HG02884 (cell line): ENCODE measurements at regions not wholly inside any gene's neighbourhood (a gene's known extent, or its start where the extent isn't known, plus 50 kb on each side); places are given as distances from the start of the nearest gene placed in this dataset.

Source experiments
- ATAC-seq: cut with Tn5 transposase; IDR thresholded peaks from one replicate; pipeline ENCODE4 v1.9.1; 2021; ENCODE audit warnings: mild to moderate bottlenecking, moderate library complexity; ENCODE audit not compliant: unreplicated experiment

DNA sequence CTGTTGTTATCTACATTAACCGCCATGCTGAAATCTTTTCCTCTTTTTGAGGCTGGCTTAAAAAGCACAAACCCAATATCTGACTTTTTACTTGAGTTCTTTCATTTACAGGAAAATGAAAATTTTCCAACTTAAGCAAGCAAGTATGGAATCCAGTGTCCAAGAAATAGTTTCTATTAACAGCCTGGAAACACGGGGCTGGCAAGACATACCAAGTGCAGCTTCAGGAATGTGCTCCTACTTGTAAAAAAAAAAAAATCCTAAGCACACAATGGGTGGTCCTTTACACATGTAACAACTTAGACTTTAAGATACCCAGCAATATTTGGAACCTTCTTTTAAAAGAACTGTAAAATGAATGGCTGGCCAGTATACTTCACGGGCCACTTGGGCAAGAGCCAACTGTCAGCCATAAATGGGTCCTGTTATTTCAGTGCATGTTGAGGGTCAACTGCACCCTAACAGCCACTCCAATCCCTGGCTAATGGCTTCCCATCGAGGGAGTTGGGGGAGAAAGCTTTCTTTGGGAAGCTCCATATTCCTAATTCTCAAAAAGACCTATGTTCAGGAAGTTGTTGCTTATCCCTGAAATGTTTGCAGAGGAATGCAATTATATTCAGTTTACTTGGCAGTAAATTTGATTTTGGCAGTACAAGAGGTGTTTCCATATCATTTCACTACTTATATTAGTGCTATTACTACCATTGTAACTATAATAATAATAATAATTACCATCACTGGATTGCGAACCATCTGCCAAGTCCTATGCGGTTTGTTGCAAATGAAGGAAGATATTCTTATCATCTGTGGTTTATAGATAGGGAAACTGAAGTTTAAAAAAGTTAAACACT, 236.4 kb upstream of the TMEM72 start:
- no peak for ATAC-seq

DNA sequence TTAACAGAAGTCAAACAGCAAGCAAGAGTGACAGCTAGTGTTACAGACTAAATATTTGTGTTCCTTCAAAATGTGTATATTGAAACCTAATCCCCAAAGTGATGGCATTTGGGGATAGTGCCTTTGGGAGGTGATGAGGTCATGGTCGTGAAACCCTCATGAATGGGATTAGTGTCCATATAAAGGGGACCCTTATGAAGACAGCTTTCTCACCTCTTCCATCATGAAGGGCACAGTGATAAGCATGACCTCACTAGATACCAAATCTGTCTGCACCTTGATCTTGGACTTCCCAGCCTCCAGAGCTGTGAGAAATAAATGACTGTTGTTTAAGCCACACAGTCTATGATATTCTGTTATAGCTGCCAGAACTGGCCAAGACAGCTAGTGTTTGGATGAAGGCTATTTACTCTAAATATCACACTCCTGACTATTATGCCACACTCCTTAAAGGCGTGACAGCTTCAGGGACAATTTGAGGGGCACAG, 235.7 kb upstream of the TMEM72 start:
- no peak for ATAC-seq

DNA sequence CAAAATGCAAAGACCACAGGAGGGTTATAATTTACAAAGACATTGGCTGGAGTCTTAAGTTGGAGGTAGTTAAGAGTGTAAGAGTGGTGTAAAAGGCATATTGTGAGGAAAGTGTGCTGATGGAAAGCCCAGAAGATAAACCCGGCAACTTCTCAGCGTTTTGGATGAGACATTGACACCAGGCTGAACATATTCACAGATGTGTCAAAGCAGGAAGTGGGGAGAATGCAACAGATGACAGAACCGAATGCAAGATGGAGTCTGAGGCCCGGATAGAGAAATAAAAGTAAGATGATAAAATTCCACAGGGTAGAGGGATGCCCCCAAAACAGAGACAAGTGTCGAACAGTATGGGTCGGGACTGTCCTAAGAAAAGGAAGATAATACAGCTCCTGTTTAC, 230.4 kb upstream of the TMEM72 start:
- ATAC-seq = no peak

DNA sequence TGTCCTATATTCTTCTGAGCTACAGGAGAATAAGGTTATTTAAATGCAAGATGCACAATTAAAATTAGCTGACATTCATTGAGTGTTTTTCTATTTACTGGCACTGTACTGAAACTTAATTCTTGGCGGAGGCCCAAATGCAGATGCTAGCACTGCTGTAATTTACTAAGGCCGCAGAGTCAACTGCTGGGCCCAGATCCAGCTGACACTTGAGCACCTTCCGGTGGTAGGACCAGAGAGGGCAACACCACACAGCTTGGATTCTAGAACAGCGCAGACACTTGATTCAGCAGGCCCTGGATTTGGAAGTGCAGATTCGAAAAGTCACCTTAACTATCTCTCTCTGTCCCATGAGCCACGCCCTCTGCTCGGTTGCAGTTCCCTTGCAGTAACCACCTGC, 228.6 kb upstream of the TMEM72 start:
- no peak for ATAC-seq

DNA sequence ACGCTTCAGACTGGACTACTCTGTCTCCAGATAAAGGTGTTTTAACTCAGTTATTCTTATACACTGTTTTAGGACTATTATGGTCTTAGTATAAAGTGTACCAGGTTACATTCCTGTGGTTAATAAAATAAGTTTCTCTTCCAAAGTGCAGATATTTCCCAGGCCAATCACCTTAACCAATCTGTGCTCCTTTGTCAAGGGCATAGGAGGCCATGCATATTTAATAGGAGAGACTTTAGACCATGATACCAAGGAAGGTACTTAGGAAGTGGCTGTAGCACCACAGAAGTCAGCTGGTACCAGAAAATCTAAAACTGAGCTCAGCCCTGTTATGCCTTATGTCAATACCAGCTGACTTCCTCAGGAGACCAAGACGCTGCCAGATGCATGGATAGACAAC, 226.5 kb upstream of the TMEM72 start:
- no peak for ATAC-seq

DNA sequence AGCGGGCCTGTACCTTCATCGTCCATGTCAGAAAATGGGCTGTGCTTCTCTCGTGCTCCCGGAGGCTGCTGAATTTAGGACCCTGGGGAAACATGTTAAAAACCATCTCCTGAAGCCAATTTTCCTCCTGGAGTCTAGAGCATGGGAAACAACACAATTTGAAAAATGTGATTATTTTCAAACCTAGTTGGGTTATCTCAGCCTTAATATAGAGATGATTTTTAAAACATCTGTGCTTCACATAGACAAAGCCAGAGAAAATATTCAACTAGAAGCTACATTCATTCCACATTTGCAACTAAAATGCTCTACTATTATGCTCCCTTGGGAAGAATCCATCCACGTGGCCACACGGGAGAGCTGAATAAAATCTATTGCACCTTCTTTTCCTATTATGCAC, 225.9 kb upstream of the TMEM72 start:
- no peak for ATAC-seq

DNA sequence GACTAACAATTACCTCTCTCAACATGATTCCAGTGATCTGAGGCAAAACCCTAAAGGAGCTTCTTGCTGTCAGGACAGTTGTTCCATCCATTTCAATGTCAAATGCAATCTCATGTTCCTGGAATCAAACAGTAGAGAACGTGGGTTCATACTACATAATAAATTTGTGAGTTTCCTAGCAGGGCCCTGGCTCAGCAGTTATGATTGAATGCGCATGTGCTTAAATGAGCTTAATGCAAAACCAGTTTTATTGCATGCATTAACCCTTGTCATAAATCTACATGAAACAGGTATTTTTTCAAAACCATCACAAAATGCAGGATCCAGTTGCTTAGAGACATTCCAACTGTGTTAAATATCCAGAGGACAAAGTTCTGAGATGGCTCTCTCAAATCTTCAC, 225.4 kb upstream of the TMEM72 start:
- ATAC-seq = no peak

DNA sequence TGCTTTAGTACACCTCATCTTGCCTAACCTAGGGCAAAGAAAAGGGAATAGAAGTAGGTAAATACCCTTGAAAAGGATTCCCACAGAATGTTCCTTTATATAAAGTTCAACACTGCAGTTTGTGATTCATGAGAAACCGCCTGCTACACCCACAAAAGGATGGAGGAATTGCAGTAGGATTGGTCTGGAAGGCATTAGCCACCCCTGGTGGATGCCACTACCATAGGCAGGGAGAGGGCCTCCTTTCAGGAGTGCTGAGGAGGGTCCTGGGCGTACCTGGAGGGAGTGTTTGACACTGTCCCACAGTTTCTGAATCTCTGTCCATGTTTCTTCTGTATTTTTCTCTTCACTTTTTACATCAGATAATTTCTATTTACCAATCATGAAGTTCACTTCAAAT, 221.8 kb upstream of the TMEM72 start:
- ATAC-seq = no peak

DNA sequence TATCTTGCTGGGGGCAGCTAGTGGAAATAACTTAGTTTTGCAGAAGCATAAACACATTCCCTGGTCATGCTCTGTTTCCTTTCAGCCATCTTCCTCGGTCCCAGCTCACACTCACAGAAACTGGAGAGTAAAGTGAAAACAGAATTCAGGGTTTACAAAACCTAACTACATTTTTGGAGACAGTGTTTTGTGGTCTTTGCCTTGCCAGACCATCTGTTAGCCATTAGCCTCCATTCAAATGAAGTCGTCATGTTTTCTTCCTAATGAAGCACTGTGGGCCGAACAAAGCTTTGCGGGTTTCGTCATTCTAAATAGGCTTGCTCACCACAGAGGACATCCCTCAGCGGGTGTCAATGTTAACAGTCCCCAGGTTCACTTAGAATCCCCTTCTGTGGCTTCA, 214.6 kb upstream of the TMEM72 start:
- no peak for ATAC-seq

DNA sequence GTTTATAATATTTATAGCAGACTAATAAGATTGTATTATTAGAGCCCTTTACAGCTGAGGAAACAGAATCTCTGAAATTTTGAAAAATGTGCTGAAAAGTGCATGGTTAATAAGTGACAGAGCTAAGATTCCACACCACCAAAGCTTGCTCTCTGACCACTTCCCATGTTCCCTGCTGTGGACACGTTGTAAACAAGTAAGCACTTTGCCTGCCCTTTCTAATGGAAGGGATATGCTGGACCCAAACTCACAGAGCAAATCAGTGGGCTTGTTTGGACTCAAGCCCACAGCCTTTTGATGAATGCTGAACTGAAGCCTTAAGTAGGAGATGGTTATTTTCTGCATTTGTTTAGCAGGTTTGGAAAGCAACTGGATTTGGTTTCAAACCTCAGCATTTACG, 214.0 kb upstream of the TMEM72 start:
- ATAC-seq = no peak

DNA sequence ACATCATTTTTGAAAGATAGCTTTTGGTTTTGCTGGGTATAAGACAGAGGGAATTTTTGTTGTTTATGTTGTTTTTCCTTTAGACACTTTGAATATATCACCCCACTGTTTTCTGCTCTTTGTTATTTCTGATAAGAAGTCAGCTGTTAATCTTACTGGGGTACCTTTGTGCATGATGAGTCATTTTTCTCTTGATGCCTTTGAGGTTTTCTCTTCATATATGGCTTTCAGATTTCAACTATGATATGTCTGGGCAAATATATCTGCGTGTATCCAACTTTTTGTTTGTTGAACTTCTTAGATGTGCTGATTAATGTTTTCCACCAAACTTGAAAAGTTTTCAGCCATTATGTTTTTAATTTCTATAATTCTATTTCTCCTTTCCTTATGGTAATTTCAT, 208.6 kb upstream of the TMEM72 start:
- ATAC-seq = no peak

DNA sequence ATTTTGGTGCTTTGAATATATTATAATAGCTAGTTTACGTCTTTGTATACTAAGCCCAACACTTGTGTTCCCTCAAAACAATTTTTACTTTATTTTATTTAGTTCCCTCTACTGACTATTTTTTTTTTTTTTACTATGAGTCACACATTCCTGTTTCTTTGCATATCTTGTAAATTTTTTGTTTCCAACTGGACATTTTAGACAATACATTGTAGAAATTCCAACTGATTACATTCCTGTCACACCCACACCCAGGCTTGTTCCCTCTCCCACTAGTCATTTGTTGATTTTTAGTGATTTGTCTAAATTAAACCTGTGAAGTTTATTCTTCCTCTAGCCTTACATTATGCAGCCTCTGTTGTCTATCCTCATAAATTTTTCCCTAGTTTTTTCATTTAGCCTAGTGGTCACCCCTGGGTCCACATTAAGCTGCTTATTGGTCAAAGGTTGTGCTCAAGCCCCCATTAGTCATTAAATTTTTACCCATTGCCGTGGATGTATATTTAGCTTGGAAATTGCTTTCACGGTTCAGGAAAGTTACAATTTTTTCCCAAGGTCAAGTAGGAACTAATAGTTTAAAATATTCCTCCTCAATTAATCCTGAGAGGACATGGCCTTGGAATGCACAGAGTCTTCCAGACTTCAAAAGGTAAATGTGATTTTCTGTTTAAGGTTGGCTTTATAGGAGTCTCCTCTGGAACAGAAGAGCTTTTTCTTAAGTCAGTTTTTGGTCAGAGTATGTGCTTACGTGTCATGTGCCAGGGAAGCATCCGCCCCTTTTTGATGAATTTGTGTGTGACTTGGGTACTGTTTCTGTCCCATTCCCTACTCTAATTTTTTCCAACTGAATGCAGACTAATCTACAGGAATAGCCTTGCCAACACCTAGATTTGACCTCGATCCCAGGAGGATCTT, 207.6 kb upstream of the TMEM72 start:
- no peak for ATAC-seq

DNA sequence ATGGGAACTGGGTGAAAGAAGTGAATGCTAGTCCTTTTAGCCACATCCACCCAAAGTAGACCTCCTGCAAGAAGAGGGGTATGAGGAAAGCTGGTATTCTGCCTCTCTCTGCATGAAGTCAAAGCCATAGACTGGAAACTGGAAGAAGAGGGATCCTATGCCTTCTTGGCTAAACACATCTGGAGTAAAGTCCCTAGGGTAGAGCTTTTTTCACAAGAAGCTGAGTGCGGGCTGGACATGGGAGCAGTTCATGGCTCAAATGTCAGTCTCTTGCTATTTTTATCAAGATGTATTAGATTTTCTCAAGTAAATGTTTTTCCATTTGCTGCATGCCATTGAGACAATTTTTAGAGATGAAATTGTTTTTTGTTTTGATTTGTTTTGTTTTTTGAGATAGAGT, 206.5 kb upstream of the TMEM72 start:
- ATAC-seq = no peak

DNA sequence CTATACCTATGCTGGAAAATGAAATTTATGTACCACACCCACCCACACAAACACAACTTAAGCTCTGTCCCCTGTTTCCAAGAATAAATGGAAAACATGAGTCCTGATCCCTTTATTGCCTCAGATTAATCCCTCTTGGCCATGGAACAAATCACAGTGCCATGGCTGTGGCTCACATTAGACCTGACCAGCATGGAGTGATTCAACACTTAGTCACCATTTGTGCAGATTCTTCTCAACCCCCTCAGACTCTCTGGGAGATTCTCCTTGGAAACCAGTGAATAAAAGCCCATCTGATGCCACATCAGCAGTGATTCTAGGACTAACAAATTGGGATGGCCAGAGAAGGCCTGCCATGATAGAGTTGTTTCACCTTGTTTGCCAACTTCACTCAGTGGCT, 204.4 kb upstream of the TMEM72 start:
- no peak for ATAC-seq

DNA sequence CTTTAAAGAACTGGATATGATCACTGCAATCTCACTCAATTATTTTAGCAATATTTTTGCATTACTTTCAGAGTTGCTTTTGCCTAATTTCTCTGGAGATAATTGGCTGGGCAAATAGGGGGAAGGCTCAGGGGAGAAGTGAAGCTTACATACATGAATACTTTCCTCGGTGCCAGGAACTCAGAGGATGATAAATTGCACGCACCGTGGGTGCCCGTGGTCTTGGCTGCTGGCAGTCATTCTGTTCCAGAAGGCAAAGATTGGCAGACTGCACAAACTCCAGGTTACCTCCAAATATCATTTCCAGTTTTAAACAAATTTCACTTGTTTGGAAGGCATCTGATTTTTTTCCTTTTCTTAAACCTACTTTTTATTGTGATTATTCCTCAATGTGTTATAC, 197.8 kb upstream of the TMEM72 start:
- no peak for ATAC-seq

DNA sequence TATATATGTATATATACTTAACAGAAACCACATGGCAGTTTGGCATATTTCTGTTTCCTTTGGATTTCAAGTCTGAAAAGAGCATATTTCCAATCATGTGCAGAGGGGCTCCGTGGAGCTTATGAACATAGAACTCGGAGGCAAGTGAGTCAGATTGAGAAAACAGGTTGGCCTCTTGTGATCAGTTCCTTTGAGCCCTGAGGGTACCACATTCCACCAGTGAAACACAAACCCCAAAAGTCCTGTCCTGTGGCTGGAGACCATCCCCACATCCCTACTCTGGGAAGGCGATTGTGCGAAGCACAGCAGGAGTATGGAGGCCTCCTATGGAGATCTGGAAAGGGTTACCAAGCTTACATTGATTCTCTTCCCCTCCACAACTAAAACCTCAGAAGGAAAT, 196.7 kb upstream of the TMEM72 start:
- no peak for ATAC-seq

DNA sequence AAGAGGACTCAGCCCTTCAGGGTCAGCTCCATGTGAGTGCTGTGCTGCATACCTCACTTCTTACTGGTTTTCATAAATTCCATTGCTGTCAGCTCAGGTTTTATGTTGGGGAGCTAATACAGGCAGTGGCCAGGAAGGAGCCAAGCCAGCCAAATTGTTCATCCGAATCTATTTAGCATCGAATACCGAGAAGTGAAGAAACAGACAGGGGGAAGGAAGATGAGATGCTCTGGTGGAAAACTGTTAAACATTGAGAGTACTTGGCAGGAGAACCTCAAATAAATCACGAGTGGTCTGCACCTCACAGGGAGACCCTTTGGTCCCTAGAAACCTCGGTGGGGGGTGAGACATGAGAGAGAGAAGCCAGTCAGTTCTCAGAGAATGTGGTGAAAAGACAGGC, 196.0 kb upstream of the TMEM72 start:
- no peak for ATAC-seq

DNA sequence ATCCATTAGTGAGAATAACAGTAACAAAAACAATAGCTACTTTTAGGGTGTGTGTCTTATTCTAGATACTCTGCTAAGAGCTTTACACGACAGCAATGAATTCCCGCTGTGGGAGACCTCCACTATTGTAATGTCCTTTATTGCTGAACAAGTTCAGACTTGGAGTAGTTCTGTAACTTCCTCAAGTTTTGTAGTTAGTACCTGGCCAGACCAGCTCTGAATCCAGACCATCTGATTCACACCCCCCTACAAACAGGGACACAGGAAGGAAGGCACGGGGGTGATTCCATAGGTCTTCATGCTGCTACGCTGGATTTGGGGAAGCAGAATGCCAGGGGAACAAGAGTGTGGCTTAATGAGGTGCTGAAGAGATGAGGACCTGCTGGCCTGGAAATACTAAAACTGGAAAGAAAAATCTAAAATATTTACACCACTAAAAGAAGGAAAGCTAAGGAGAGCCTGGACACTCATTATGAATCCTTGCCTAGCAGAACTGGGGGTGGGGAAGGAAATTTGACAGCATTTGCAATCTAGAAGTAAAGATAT, 194.6 kb upstream of the TMEM72 start:
- no peak for ATAC-seq

DNA sequence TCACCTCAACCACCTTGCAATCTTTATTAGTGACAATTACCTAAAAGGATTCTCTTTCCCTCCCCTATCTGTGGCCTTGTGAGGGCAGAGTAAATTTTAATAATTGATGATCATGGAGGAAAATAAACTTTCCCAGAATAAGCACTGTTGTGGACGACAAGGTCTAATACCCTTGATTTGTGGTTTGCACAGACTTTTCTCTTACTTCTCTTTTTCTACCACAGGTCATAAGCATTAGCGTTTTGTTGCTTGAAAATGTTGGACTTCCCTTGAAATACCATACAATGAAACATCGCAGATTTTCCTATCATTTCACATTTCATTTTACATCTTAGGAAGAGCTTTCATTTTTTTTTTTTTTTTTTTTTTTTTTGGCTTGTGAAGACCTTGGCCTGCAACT, 188.1 kb upstream of the TMEM72 start:
- ATAC-seq = peak; percentile 40

DNA sequence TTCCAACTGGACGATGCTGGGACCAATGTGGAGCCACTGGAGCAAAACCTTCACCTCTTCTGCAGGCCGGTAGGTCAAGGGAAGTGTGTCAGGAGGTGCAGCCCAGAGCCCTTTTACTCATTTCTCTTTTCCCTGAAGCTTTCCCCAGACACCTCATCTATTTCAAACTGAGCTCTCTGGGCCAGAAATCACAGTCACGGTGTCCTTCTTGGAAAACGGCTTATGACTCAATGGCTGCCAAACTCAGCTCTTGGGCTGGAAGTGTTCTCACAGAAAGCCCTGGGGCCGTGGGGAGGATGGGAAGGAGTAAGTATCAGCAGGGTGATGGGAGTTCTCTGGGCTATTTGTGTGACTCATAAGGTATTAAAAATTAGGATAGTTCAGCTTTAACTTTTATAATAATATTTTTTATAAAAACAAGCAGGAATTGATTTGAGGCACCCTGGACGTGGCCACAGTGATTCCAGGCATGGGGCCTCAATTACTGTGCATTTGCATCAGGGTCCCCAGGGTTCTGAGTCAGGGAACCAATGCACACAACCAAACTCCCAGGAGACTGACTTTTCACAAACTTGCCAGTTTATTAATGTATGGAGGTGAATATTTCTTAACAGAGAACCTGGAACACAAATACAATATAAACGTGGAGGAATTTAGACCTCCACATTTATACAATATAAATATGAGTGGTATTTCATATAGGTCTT, 187.4 kb upstream of the TMEM72 start:
- ATAC-seq = no peak
